Fibroblast of the aortic adventitia (primary cell): ENCODE measurements at regions not wholly inside any gene's neighbourhood (a gene's known extent, or its start where the extent isn't known, plus 50 kb on each side); places are given as distances from the start of the nearest gene placed in this dataset.

Source experiments
- DNase-seq: peaks from one replicate; pipeline ENCODE4 v3.0.0-alpha.2; 2010; ENCODE audit warnings: low read depth
- H3K4me3 ChIP-seq: 2 replicates; pipeline ENCODE4 v1.5.1; 2011; ENCODE audit warnings: low read depth, mild to moderate bottlenecking, control low read depth, low read length, moderate library complexity
- CTCF ChIP-seq: IDR thresholded peaks from 2 replicates; pipeline ENCODE4 v1.5.1; 2011; ENCODE audit warnings: mild to moderate bottlenecking, low read length, control low read depth, inconsistent platforms; ENCODE audit not compliant: insufficient read depth

- no peak for TF ChIP-seq CTCF
- no peak for DNase-seq
Observed at GRCh38 chr5:51988634-51989033, 605.4 kb downstream of the ISL1 start.

GRCh38 chr5:51990241-51990640 is 607.0 kb downstream of the ISL1 start:
- no peak overlapping the region for H3K4me3 ChIP-seq
- no peak for DNase-seq

More at GRCh38 chr5:51988634-51989033, 605.4 kb downstream of the ISL1 start:
- H3K4me3 ChIP-seq: no peak overlapping the region

GRCh38 chr5:51990661-51991180 is 607.5 kb downstream of the ISL1 start:
- H3K4me3 ChIP-seq: no peak overlapping the region
- no peak for TF ChIP-seq CTCF
- DNase-seq: no peak

More at GRCh38 chr5:51990241-51990640, 607.0 kb downstream of the ISL1 start:
- TF ChIP-seq CTCF: no peak

GRCh38 chr5:51991940-51992339 is 608.7 kb downstream of the ISL1 start:
- DNase-seq: no peak
- no peak for TF ChIP-seq CTCF
- H3K4me3 ChIP-seq: no peak overlapping the region

GRCh38 chr5:51995773-51996306 is 612.6 kb downstream of the ISL1 start:
- TF ChIP-seq CTCF: no peak
- no peak overlapping the region for H3K4me3 ChIP-seq
- DNase-seq: no peak

GRCh38 chr5:51996356-51996861 is 613.2 kb downstream of the ISL1 start:
- no peak overlapping the region for H3K4me3 ChIP-seq
- TF ChIP-seq CTCF: no peak
- no peak for DNase-seq

- no peak for TF ChIP-seq CTCF
- no peak for DNase-seq
- H3K4me3 ChIP-seq: no peak overlapping the region
Observed at GRCh38 chr5:51997500-51997899, 614.3 kb downstream of the ISL1 start.
